Stimulated activated CD4-positive, alpha-beta T cell treated with anti-CD3 and anti-CD28 coated beads, Interleukin-12 subunit alpha, Interleukin-12 subunit beta, amount 100 ng/mL, for 48 hours (primary cell): ENCODE measurements at regions not wholly inside any gene's neighbourhood (a gene's known extent, or its start where the extent isn't known, plus 50 kb on each side); places are given as distances from the start of the nearest gene placed in this dataset.
A peak's percentile ranks its signal among the peaks of the same experiment; 100 is the strongest.

Source experiments
- DNase-seq, 3 donors: peaks; one replicate each; pipeline ENCODE4 v3.0.0-alpha.2; 2020; ENCODE audit warnings: low read depth in 2 of 3, low spot score in 1 of 3

DNA sequence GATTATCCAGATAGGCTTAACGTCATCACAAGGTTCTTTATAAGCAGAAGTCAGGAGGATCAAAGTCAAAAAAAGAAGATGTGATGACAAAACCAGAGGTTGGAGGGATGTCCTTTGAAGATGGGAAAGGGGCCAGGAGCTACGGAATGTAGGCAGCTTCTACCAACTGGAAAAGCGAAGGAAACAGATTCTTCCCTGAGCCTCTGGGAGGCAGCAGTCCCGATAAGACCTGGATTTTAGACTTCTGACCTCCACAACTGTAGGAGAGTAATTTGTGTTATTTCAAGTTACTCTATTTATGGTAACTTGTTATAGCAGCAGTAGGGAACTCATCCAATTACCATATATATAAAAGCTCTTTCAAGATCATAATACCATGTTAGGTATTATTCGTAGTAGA, 98.8 kb upstream of the MYCBP2 start:
- DNase-seq: no peak

DNA sequence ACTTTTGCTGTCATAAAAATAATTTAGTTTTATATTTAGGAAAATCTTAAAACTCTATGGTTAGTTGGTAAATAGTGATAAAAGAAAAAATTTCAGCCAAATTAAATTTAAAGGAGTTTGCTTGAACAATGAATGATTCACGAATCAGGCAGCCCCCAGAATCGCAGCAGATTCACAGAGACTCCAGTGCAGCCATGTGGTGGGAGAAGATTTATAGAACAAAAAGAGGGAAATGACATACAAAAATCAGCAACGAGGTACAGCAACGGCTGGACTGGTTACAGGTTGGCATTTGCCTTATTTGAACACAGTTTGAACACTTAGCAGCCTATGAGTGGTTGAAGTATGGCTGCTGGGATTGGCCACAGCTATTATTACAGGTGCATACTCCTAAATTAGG, 96.4 kb upstream of the MYCBP2 start:
- no peak for DNase-seq

DNA sequence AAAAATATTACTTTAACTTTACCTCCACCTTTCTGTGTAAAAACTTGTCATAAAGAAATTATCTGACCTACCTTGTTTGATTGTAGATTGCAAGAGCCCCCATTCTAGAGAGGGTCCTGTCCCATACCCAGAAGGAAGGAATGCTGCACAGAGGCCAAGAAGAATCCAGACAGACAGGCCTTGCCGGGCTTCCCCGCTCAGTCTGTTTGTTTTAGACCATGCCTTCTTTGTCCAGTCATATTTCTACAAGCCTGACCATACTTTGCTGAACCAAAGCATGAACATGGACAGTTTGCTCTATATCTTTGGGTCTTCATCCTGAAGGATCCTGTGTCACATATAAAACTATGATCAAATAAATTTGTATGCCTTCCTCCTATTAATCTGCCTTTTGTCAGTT, 95.8 kb upstream of the MYCBP2 start:
- DNase-seq: no peak

DNA sequence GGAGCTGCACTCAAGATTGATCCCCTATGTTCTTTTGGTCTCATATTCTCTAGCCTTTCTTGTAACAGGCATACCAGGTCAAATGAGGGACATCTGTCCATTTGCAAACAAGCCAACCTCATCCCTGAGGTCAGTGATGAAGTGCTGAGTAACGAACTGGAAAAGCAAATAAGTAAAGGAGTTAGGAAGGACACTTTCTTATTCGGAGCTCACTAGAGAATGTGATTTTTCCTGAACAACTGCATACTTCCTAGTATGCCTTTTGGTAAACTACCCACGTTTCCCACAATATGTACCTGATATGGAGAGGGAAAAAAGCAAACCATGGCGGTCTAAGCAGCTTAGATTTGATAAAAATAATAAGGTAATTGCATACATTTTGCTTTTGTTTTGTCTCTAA, 91.0 kb upstream of the MYCBP2 start:
- DNase-seq: no peak

- no peak for DNase-seq
Measured at GRCh38 chr13:77416666-77417212, 89.8 kb upstream of the MYCBP2 start.

- DNase-seq: no peak
Measured at GRCh38 chr13:77415253-77416071, 88.6 kb upstream of the MYCBP2 start.

GRCh38 chr13:77412860-77413259, 86.0 kb upstream of the MYCBP2 start:
- DNase-seq: no peak

- DNase-seq: no peak
Measured at GRCh38 chr13:77412116-77412635, 85.3 kb upstream of the MYCBP2 start.

DNA sequence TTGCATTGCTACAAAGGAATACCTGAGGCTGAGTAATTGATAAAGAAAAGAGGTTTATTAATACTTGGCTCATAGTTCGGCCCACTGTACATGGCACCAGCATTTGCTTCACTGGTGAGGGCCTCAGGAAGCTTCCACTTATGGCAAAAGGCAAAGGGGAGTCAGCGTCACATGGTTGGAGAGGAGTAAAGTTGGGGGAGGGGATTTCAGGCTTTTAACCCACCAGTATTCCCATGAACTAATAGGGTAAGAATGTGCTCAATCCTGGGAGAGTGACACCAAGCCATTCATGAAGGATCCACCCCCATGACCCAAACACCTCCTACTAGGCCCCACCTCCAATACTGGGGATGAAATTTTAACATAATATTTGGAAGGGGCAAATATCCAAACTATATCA, 82.5 kb upstream of the MYCBP2 start:
- no peak for DNase-seq

- no peak for DNase-seq
Measured at GRCh38 chr13:77406644-77407440, 79.9 kb upstream of the MYCBP2 start.

- no peak for DNase-seq
Measured at GRCh38 chr13:77398825-77399620, 72.1 kb upstream of the MYCBP2 start.

DNA sequence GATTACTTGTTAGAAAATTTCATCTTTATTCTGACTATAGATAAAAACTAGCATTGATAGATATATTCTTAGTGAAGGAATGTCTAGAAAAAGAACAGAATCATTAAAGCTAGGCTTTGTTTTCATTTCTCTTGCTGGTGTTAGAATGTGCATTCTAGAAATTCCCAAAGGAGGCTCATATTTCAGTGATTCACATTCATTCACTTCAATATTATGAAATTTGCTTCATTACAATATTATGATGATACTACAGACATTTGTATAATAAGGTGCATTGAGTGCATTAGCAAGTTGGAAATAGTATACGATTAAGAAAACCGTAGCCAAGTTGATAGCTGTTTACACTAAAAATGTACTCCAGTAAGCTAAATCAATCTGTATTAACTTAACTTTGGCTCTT, 70.7 kb upstream of the MYCBP2 start:
- DNase-seq: no peak

DNA sequence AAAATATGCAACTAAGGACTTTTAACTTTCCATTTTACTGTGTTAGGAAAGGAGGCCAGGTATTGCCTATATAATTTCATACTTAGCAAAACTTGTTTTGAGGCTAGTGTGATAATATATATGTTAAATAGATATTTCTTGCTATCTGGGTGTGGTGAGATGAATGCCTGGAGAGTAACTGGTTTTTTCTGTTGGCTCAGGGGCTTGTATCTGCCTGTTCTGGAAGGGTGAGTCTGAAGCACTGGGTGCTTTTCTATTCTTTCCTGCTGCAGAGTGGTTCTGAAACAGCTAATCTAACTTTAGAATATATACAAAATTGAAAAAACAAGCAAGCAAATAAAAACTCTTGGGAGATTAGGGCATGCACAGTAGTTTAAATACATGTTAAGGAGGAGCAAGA, 64.6 kb upstream of the MYCBP2 start:
- no peak for DNase-seq

DNA sequence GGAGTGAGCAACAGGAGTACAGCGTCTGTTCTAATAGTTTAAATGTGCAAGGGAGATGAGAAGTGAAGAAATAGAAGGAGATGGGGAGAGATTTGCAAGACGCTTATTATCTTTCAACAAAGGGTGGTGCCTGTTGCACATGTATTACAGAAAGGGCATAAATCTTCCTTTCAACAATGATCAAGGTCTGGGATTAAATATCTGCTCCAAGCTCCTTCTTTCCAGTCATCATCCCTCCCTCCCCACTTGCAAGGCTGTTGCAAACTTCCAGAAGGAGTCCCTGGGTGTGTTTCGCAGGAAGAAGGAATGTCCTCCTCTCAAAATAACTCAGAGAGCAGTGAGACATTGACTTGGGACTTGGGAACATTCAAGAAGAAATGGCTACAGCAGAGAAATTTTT, 63.5 kb upstream of the MYCBP2 start:
- DNase-seq: no peak

DNA sequence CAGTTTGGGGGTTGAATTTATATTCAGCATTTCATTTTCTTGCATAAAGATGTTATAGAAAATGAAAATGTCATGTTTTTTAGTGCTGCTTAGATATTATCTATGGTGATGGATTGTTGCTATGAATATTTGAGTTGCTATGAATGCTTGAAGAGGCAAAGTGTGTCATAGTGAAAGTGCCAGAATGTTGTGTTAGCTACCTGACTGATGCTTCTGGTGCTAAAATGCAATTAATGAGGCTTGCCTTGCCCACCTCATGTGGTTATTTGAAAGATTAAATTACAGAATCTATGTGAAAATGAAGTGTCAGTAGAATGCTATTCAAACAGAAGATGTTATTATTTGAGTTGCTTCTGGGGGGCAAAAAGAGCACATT, 62.7 kb upstream of the MYCBP2 start:
- DNase-seq: no peak

GRCh38 chr13:77388944-77389624, 62.2 kb upstream of the MYCBP2 start:
- peak in 1 of 3 donors; percentile 8 for DNase-seq

GRCh38 chr13:77387607-77388200, 60.8 kb upstream of the MYCBP2 start:
- no peak for DNase-seq

DNA sequence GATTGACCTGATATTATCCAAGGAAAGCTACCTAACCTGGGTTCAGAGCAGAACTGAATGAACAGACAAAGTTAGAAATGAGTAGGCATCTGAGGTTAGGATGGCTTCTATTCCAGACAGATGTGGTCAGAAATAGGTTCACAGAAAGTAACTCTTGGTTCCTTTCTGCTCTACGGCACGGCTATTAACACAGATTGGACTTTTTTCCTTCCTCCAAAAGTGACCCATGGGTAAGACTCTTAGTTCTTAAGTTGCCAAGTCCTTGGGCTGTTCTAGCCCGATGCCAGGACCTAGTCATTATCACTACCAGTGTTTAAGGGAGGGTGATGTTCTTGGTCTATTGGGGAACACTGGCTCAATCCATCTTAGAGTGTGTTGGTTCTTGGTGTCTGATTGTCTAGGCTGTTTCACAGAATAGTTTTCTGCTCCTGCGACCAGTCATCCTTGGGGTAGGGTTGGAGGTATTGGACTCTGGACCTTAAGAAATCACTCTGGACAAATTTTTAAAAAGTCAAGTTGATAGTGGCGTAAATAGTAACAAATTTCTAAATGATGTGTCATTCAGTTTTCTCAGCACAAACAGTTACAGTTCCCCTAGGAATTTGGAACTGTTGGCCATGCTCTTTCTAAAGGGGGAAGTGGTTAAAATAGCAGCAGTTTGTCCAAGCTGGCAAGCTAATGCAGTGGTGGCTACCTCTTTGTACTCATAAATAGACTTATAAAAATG, 60.1 kb upstream of the MYCBP2 start:
- DNase-seq: no peak

DNA sequence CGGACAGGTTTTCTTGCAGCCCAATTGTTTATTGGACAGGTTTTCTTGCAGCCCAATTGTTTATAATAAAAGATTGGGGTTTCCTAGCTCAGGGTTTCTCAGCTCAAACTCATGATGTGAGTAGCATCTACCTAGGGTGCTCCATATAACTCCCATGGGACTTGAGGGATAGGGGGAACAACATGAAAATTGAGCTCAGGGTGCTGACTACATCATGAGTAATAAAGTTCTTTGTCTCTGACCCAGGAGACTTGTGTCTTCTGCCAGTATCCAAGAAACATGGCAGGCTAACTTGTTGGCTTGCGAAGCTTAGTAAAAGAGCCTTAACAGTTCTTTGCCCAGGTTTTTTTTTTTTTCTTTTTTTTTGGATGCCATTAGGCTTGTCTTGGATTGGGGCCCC, 59.2 kb upstream of the MYCBP2 start:
- no peak for DNase-seq

DNA sequence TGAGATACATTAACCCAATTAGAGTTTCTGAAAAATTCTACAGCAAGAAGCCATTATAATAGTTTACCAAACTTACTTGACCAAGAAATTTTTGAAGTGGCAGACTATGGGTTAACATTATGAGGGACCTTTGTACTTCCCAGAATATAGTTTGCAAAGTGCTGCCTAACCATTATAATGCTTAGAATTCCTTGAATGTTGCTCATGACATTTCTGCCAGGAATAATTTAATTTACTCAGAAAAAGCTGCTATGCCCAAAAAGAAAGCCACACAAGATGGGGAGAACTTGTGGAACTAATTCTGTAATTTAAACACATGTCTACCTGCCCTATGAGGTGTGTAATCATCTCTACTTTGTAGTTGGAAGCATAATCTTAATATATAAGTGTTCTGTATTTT, 58.1 kb upstream of the MYCBP2 start:
- DNase-seq: no peak
